ENCODE measurements at regions not wholly inside any gene's neighbourhood (a gene's known extent, or its start where the extent isn't known, plus 50 kb on each side); places are given as distances from the start of the nearest gene placed in this dataset.

DNA sequence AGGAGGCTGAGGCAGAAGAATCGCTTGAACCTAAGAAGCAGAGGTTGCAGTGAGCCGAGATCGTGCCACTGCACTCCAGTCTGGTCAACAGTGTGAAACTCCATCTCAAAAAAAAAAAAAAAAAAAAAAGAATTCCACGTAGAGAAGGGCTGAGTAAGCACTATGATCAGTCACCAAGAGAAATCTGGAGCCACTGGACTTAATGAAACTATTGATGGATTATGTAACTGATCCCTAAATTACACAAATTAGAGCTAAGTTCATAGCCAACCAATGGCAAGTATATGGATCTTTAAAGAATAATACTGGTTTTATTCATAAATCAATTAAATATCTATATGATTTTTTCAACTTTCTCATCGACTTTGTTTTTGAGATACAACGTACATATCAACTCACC is 72.2 kb upstream of the ABLIM1 start:
- no peak for DNase-seq (ENCODE audit: low read depth)
- H3K4me3 ChIP-seq (ENCODE audit: low read depth, low read length), result no peak overlapping the region
- TF ChIP-seq, protein P1, sequence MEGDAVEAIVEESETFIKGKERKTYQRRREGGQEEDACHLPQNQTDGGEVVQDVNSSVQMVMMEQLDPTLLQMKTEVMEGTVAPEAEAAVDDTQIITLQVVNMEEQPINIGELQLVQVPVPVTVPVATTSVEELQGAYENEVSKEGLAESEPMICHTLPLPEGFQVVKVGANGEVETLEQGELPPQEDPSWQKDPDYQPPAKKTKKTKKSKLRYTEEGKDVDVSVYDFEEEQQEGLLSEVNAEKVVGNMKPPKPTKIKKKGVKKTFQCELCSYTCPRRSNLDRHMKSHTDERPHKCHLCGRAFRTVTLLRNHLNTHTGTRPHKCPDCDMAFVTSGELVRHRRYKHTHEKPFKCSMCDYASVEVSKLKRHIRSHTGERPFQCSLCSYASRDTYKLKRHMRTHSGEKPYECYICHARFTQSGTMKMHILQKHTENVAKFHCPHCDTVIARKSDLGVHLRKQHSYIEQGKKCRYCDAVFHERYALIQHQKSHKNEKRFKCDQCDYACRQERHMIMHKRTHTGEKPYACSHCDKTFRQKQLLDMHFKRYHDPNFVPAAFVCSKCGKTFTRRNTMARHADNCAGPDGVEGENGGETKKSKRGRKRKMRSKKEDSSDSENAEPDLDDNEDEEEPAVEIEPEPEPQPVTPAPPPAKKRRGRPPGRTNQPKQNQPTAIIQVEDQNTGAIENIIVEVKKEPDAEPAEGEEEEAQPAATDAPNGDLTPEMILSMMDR (IDR thresholded peaks at IDR 0.05; ENCODE audit: insufficient read depth, low read length), result no peak

DNA sequence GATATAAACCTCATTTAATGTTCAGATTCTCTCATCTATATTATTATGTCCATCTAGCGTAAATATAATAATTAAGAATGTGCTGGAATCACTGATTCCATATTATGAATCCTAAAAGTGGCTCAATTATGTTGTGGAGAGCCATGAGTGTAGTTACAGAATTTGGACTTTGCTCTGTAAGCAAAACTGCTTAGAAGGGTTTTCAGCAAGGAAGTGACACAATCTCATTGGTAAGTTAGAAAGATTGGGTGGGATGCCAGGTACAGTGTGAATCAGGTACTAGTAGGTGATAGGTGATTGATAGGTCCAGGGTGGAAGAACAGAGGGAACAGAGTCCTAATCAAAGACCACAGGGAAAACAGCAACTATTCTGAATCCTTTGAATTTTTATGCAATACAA is 74.9 kb upstream of the ABLIM1 start:
- H3K4me3 ChIP-seq (ENCODE audit: low read depth, low read length), result no peak overlapping the region
- no peak for DNase-seq (ENCODE audit: low read depth)
- TF ChIP-seq, protein P1 (IDR thresholded peaks at IDR 0.05; ENCODE audit: insufficient read depth, low read length), result no peak

DNA sequence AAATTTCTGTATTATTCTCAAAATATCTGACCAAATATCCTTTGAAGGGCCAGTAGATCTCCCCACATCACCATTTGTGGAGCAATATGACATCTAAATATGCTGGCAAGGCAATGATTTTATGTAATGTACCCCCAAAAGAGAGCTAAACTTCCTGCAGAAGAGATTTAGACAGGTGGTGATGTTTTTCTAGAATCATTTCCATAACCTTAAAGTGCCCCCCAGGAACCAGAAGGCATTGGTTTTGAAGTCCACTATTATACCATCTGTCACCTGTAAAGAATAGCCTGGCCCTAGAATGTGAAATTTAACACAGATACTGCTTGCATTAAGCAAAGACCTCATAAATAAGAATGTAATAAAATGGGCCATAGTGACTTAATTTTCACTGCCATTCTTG is 77.9 kb upstream of the ABLIM1 start:
- no peak for DNase-seq (ENCODE audit: low read depth)
- no peak overlapping the region for H3K4me3 ChIP-seq (ENCODE audit: low read depth, low read length)
- TF ChIP-seq, protein P1 (IDR thresholded peaks at IDR 0.05; ENCODE audit: insufficient read depth, low read length), result no peak

DNA sequence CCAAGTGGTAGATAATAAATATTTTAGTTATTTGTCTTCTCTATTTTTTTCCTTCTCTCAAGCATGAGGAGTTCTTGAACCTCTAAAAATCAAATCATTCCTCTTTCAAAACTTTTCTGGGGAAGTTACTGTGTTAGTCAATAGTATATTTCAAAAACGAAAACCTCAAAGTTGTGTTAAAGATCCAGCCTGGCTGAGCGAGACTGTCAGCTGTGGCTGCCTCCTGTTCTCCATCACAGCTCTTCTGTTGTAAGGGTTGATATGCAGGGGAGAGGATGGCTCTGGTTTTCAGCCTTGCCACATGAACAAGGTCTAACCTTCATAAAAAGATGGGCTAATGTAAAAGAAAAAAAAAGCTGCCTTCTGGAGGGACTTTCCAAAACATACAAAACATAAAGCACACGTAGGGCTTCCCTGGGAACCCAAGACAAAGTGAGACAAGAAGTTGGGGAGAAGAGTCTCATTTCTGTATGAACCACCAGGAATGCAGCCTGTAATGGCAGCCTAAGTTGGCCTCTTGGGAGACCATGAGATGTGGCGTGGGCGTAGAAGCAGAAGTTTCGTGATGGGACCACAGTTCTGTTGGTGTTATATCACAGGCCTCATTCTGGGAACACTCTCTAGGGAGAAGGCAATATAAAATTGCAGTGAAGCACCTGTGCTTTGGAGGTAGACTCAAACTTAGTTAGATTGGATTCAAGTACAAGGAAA is 77.9 kb upstream of the FHIP2A start:
- TF ChIP-seq, protein P1 (IDR thresholded peaks at IDR 0.05; ENCODE audit: insufficient read depth, low read length), result no peak
- no peak for DNase-seq (ENCODE audit: low read depth)
- H3K4me3 ChIP-seq (ENCODE audit: low read depth, low read length), result no peak overlapping the region

DNA sequence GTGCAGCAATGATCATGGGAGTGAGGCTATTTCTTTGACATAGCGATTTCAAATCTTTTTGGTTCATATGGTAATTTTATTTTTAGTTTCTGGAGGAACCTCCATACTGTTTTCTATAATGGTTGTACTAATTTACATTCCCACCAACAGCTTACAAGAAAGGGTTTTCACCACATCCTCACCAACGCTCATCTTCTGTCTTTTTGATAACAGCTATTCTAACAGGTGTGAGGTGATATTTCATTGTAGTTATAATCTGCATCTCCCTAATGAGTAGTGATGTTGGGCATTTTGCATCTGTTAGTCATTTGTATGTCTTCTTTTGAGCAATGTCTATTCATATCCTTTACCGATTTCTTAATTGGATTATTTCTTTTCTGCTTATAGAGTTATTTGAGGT is 75.0 kb upstream of the FHIP2A start:
- no peak overlapping the region for H3K4me3 ChIP-seq (ENCODE audit: low read depth, low read length)
- no peak for DNase-seq (ENCODE audit: low read depth)
- TF ChIP-seq, protein P1 (IDR thresholded peaks at IDR 0.05; ENCODE audit: insufficient read depth, low read length), result no peak

DNA sequence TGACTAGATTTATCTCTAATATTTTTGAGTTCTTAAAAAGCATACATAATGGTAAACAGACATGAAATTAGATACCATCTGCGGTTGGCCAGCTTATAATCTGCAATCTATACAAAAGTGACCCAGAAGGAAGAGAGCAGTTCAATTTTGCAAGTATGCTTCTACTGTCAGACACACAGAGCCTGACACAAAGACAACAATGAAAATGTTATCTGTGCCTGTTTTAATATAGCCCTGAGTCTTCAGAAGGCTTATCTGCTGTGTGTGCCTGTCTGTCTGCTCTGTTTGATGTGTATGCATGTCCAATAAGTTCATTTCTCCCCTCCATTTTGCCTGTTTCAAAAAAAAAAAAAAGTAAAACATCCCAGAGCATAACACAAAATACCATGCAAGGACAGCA is 73.3 kb upstream of the FHIP2A start:
- H3K4me3 ChIP-seq (ENCODE audit: low read depth, low read length), result no peak overlapping the region
- no peak for DNase-seq (ENCODE audit: low read depth)
- TF ChIP-seq, protein P1 (IDR thresholded peaks at IDR 0.05; ENCODE audit: insufficient read depth, low read length), result no peak

DNA sequence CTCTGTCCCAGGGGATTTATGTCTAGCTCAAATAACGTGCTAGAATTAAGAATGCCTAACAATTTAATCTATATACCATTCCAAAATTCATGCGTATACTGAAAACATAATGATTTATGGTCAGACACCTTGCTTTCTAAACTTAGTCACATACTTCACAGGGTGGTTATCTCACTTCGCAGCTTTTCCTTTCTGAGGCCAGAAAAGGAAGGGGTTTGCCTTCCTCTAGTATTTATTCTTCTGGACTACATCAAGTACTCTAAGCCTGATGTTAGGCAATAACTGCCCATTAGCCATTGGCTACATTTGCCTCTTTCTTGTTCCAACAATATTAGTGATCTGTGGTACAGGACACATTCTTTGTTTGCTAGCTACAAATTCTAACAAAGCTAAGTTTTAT is 72.6 kb upstream of the FHIP2A start:
- TF ChIP-seq, protein P1 (IDR thresholded peaks at IDR 0.05; ENCODE audit: insufficient read depth, low read length), result no peak
- no peak overlapping the region for H3K4me3 ChIP-seq (ENCODE audit: low read depth, low read length)
- peak; percentile 68 for DNase-seq (ENCODE audit: low read depth)
